ENCODE measurements at regions not wholly inside any gene's neighbourhood (a gene's known extent, or its start where the extent isn't known, plus 50 kb on each side); places are given as distances from the start of the nearest gene placed in this dataset.

DNA sequence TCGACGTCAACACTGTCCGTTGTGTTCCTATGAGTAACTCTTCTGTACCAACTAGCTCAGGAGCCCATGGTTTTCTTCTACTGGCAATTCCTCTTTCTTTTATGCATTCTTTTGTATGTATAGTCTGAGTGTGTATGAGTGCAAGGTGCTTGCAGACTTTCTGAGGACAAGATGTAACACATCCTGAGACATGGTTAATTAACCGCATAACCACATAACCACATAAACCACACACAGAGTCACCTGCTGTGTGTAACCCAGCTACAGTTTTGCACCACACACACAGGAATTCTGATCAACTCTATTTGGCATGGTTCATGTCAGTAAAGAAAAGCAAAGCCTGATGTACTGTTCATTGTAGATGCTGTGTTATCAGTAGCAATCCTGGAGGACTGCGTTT, 98.6 kb downstream of the DACT2 start:
- TF ChIP-seq CTCF (IDR thresholded peaks at IDR 0.05) = no peak
- TF ChIP-seq POLR2A (IDR thresholded peaks at IDR 0.05) = no peak

All from lower leg skin (tissue), 3 donors.